Nephron (organoid): ENCODE measurements at regions not wholly inside any gene's neighbourhood (a gene's known extent, or its start where the extent isn't known, plus 50 kb on each side); places are given as distances from the start of the nearest gene placed in this dataset.

ENCODE experiments used
- H3K27ac Mint-ChIP-seq, 3 experiments: 2 replicates each; pipeline ENCODE4 v1.8.0; 2020; ENCODE audit warnings: mixed read lengths in 3 of 3, mild to moderate bottlenecking in 2 of 3, moderate library complexity in 1 of 3
- H3K27me3 Mint-ChIP-seq: 2 replicates; pipeline ENCODE4 v1.8.0; 2021; ENCODE audit warnings: low read depth, mild to moderate bottlenecking, moderate library complexity, mixed read lengths
- H3K36me3 Mint-ChIP-seq: 2 replicates; pipeline ENCODE4 v1.8.0; 2020; ENCODE audit warnings: low read depth, mixed read lengths
- H3K4me1 Mint-ChIP-seq: 2 replicates; pipeline ENCODE4 v1.8.0; 2020; ENCODE audit warnings: mixed read lengths
- H3K4me3 Mint-ChIP-seq, 3 experiments: 2 replicates each; pipeline ENCODE4 v1.8.0; 2020; ENCODE audit warnings: mild to moderate bottlenecking in 3 of 3, mixed read lengths in 3 of 3, moderate library complexity in 2 of 3
- H3K9me3 Mint-ChIP-seq: 2 replicates; pipeline ENCODE4 v1.8.0; 2020; ENCODE audit warnings: mixed read lengths
- TF ChIP-seq, protein P1 (sequence below), 3 experiments: fragments of 200-600 bp; sonication (generic); IDR thresholded peaks; one replicate each; pipeline ENCODE4 v1.5.0; 2021; ENCODE audit warnings: antibody characterized with exemption in 3 of 3; ENCODE audit not compliant: unreplicated experiment in 3 of 3

DNA sequence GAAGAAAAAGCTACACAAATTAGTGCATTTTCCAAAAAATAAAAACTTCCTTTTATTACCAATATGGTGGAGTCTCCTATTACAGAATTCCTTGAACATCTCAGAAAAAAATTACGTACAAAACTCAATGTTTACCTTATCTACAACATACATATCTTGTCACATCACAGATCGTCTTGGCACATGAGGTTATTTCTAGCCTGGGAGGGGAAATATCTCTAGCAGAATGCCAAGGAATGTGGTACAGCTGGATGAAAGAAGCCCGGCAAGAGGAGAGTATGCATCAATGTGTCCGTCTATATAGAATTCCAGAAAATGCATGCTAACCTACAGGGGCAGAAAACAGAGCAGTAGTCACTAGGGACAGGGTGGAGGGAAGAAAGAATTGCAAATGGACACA is 443.8 kb downstream of the ZSWIM6 start:
- no peaks in the 10 kb centered on the region for H3K9me3 Mint-ChIP-seq
- H3K36me3 Mint-ChIP-seq: no peaks in the 10 kb centered on the region
- TF ChIP-seq, protein P1, sequence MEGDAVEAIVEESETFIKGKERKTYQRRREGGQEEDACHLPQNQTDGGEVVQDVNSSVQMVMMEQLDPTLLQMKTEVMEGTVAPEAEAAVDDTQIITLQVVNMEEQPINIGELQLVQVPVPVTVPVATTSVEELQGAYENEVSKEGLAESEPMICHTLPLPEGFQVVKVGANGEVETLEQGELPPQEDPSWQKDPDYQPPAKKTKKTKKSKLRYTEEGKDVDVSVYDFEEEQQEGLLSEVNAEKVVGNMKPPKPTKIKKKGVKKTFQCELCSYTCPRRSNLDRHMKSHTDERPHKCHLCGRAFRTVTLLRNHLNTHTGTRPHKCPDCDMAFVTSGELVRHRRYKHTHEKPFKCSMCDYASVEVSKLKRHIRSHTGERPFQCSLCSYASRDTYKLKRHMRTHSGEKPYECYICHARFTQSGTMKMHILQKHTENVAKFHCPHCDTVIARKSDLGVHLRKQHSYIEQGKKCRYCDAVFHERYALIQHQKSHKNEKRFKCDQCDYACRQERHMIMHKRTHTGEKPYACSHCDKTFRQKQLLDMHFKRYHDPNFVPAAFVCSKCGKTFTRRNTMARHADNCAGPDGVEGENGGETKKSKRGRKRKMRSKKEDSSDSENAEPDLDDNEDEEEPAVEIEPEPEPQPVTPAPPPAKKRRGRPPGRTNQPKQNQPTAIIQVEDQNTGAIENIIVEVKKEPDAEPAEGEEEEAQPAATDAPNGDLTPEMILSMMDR (IDR thresholded peaks at IDR 0.05; ENCODE audit: unreplicated experiment in 3 of 3): no peak
- H3K27me3 Mint-ChIP-seq: peaks cover 9% of the 10 kb centered on the region
- peaks cover 9% of the 10 kb centered on the region for H3K4me1 Mint-ChIP-seq
- no peak overlapping the region for H3K4me3 Mint-ChIP-seq
- H3K27ac Mint-ChIP-seq: no peak overlapping the region

DNA sequence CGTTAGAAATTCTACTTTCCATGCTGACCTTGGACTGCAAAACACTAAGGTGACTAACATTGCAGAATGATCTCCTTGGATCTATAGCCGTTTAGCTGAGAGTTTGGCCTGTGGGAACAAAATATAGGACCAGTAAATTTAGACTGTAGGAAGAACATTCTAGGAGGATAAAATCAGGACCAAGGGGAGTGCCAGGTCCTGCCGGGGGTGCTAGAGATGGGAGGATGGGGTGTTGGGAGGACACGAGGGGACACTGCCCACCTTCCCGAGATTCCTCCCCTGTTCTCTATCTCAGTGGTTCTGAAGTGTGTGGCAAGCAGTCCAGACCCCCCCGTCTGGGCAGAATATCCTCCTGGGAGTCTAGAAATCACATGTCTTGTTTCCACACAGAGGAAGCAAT is 445.2 kb downstream of the ZSWIM6 start:
- Mint-ChIP-seq H3K4me1 (peaks cover 9% of the 10 kb centered on the region), H3K9me3 (no peaks in the 10 kb centered on the region), H3K36me3 (no peaks in the 10 kb centered on the region), H3K27me3 (peaks cover 7% of the 10 kb centered on the region), H3K27ac (no peak overlapping the region), H3K4me3 (no peak overlapping the region)
- TF ChIP-seq, protein P1 (IDR thresholded peaks at IDR 0.05; ENCODE audit: unreplicated experiment in 3 of 3): no peak

DNA sequence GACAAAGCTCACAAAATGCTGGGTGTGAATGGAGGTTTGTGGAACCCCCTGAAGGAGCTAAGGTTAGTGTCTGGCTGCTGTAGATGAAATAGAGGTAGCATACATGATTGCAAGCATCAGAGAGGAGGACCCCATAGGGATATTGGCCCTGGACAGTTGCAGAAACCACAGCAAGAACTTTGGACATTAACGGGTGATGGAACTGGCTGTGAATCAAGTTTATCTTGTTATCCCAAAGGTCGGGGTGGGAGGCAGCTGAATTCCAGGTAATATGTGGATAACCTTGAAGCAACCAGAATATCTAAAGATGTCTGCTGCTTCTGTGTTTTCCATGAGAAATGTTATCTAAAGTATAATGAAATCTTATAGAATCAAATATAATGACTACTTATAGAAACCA is 447.7 kb downstream of the ZSWIM6 start:
- Mint-ChIP-seq H3K27me3 (no peaks in the 10 kb centered on the region), H3K4me1 (peaks cover 16% of the 10 kb centered on the region), H3K4me3 (no peak overlapping the region), H3K36me3 (no peaks in the 10 kb centered on the region), H3K9me3 (no peaks in the 10 kb centered on the region), H3K27ac (no peak overlapping the region)
- TF ChIP-seq, protein P1 (IDR thresholded peaks at IDR 0.05; ENCODE audit: unreplicated experiment in 3 of 3): no peak

DNA sequence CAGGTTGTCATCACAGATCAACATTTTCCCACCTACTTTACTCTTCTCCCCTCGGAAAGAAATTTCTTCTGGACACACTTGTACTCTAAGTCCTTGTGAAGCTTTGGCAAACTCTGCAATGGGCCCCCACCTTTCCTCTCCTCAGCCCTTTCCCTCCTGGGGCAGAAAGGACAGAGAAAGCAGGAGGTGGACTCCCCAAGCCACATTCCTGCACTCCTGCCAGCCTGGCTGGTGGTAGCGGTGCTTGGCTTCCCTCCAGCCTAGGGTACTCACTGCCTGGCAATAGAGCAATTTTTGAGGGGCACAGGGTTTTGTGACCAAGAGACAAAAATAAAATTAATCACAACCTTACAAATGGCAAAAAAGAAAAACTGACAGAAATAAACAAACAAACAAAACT is 451.4 kb downstream of the ZSWIM6 start:
- no peaks in the 10 kb centered on the region for H3K9me3 Mint-ChIP-seq
- H3K27me3 Mint-ChIP-seq: no peaks in the 10 kb centered on the region
- H3K27ac Mint-ChIP-seq: no peak overlapping the region
- TF ChIP-seq, protein P1 (IDR thresholded peaks at IDR 0.05; ENCODE audit: unreplicated experiment in 3 of 3): no peak
- H3K4me1 Mint-ChIP-seq: peaks cover 16% of the 10 kb centered on the region
- H3K36me3 Mint-ChIP-seq: no peaks in the 10 kb centered on the region
- H3K4me3 Mint-ChIP-seq: no peak overlapping the region

DNA sequence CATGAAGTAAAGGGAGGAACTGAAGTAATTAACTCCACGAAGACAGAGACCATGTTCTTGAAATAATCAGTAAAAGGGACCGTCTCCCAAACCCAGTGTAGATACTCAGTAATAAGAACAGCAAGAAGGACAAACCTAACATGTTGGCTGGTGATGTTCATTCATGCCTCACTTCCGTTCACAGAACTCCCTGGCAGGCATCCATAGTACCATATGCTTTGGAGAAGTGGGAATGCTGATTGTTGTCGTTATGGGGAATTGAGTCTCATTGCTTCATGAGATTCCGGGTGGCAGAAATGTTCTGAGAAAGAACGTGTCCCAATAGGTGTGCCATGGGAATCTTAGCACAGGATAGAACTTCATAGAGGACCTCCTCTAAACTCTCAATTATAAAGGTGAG is 452.3 kb downstream of the ZSWIM6 start:
- Mint-ChIP-seq H3K4me3 (no peak overlapping the region), H3K36me3 (no peaks in the 10 kb centered on the region), H3K27ac (no peak overlapping the region), H3K4me1 (peaks cover 11% of the 10 kb centered on the region), H3K27me3 (no peaks in the 10 kb centered on the region), H3K9me3 (no peaks in the 10 kb centered on the region)
- TF ChIP-seq, protein P1 (IDR thresholded peaks at IDR 0.05; ENCODE audit: unreplicated experiment in 3 of 3): no peak

DNA sequence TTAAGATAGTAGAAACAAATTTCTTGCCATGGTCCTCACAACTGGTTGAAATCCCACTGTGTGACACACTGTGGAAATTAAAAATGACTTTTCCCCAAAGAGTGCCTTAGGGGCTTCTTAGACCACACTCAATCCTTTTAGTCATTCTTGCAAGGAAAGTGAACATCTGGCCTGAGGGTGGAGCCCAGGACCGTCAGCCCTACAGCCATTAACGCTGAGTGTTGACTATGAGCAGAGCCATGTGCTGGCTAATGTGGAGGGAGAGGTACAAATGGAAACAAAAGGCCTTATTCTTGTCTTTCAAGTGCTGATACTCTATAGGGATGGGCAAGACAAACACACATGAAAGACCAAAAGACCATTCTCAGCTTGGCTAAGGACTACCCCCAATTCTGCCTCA is 456.5 kb downstream of the ZSWIM6 start:
- Mint-ChIP-seq H3K4me1 (peaks cover under 1% of the 10 kb centered on the region), H3K9me3 (no peaks in the 10 kb centered on the region), H3K4me3 (no peak overlapping the region), H3K27me3 (peaks cover 4% of the 10 kb centered on the region), H3K36me3 (no peaks in the 10 kb centered on the region), H3K27ac (no peak overlapping the region)
- TF ChIP-seq, protein P1 (IDR thresholded peaks at IDR 0.05; ENCODE audit: unreplicated experiment in 3 of 3): no peak
